Smooth muscle cell (in vitro differentiated cells): ENCODE measurements at regions not wholly inside any gene's neighbourhood (a gene's known extent, or its start where the extent isn't known, plus 50 kb on each side); places are given as distances from the start of the nearest gene placed in this dataset.
A peak's percentile ranks its signal among the peaks of the same experiment; 100 is the strongest.

ENCODE experiments used
- DNase-seq: peaks from one replicate; lab custom pipeline; 2025; ENCODE audit not compliant: unreplicated experiment; lab: John Stamatoyannopoulos, UW
- H2AFZ ChIP-seq: fragments of 200-600 bp; sonication (generic); 2 replicates; pipeline ENCODE4 v1.6.0; 2016; ENCODE audit warnings: antibody characterized with exemption, low read depth, mild to moderate bottlenecking
- H3F3A ChIP-seq: fragments of 200-600 bp; sonication (generic); 2 replicates; pipeline ENCODE4 v1.6.0; 2017; ENCODE audit warnings: antibody characterized with exemption, low read depth
- H3K27ac ChIP-seq: fragments of 200-600 bp; sonication (generic); 2 replicates; pipeline ENCODE4 v1.5.1; 2016; ENCODE audit warnings: low read depth, mild to moderate bottlenecking
- H3K27me3 ChIP-seq: fragments of 200-600 bp; sonication (generic); 2 replicates; pipeline ENCODE4 v1.6.1; 2016; ENCODE audit warnings: low read depth, mild to moderate bottlenecking
- H3K36me3 ChIP-seq: fragments of 200-600 bp; sonication (generic); 2 replicates; pipeline ENCODE4 v1.5.1; 2016; ENCODE audit warnings: low read depth
- H3K4me1 ChIP-seq: fragments of 200-600 bp; sonication (generic); 2 replicates; pipeline ENCODE4 v1.5.1; 2016; ENCODE audit warnings: low read depth
- H3K4me2 ChIP-seq: fragments of 200-600 bp; sonication (generic); 2 replicates; pipeline ENCODE4 v1.6.0; 2016; ENCODE audit warnings: mild to moderate bottlenecking
- H3K4me3 ChIP-seq: fragments of 200-600 bp; sonication (generic); 2 replicates; pipeline ENCODE4 v1.5.1; 2016; ENCODE audit warnings: mild to moderate bottlenecking
- H3K79me2 ChIP-seq: fragments of 200-600 bp; sonication (generic); 2 replicates; pipeline ENCODE4 v1.6.0; 2016; ENCODE audit warnings: low read depth, mild to moderate bottlenecking
- H3K9ac ChIP-seq: fragments of 200-600 bp; sonication (generic); 2 replicates; pipeline ENCODE4 v1.6.0; 2016; ENCODE audit warnings: low read depth
- H3K9me3 ChIP-seq: fragments of 200-600 bp; sonication (generic); replicated peaks from 2 replicates; pipeline ENCODE4 v1.5.1; 2016; ENCODE audit warnings: low read depth
- H4K20me1 ChIP-seq: fragments of 200-600 bp; sonication (generic); 2 replicates; pipeline ENCODE4 v1.6.0; 2016; ENCODE audit warnings: low read depth
- WGBS: methylation state at CpG from one replicate; pipeline ENCODE4 v1.1.7; 2016; ENCODE audit warnings: low lambda C conversion rate; 5-methylcytosine and 5-hydroxymethylcytosine counted together
- TF ChIP-seq, protein P1 (sequence below): fragments of 200-600 bp; sonication (generic); IDR thresholded peaks from 2 replicates; pipeline ENCODE4 v1.5.1; 2017; ENCODE audit warnings: borderline replicate concordance, mild to moderate bottlenecking, antibody characterized with exemption; ENCODE audit not compliant: insufficient read depth, poor library complexity, severe bottlenecking

GRCh38 chr12:46560874-46561273, 188.3 kb upstream of the SLC38A2 start:
- WGBS, result 89% methylated on average over 1 of the region's 1 CpG
- no peak for DNase-seq
- peak overlapping the region; percentile 95 for H3K27ac ChIP-seq

DNA sequence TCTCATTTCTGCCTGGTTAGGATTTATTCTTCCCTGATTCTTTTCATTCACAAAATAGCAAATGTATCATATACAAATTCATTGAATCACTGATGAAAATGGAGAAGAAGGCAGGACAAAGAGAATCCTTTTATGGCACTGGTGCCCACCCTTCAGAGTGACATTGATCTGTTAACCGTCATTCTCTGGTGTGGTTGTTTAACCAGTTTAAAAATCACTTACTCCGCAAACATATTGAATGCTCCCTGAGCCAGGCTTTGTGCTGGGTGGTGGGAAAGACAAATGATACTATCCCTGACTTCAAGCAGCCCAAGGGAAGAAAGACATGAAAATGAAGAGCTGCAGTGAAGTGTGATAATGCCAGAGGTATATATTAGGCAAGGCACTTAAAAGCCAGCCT, 187.5 kb upstream of the SLC38A2 start:
- peak overlapping the region; percentile 27 for H3K4me2 ChIP-seq

More at GRCh38 chr12:46560874-46561273, 188.3 kb upstream of the SLC38A2 start:
- Histone ChIP-seq H3K4me1 (peaks cover 17% of the 10 kb centered on the region), H3K27me3 (no peaks in the 10 kb centered on the region), H3K9ac (no peak overlapping the region), H3K79me2 (no peaks in the 10 kb centered on the region), H2AFZ (no peak overlapping the region), H4K20me1 (no peaks in the 10 kb centered on the region), H3F3A (peaks cover 7% of the 10 kb centered on the region), H3K9me3 (peaks cover 14% of the 10 kb centered on the region), H3K4me3 (no peak overlapping the region), H3K36me3 (peaks cover 6% of the 10 kb centered on the region), H3K4me2 (peak overlapping the region; percentile 27)
- TF ChIP-seq, protein P1, sequence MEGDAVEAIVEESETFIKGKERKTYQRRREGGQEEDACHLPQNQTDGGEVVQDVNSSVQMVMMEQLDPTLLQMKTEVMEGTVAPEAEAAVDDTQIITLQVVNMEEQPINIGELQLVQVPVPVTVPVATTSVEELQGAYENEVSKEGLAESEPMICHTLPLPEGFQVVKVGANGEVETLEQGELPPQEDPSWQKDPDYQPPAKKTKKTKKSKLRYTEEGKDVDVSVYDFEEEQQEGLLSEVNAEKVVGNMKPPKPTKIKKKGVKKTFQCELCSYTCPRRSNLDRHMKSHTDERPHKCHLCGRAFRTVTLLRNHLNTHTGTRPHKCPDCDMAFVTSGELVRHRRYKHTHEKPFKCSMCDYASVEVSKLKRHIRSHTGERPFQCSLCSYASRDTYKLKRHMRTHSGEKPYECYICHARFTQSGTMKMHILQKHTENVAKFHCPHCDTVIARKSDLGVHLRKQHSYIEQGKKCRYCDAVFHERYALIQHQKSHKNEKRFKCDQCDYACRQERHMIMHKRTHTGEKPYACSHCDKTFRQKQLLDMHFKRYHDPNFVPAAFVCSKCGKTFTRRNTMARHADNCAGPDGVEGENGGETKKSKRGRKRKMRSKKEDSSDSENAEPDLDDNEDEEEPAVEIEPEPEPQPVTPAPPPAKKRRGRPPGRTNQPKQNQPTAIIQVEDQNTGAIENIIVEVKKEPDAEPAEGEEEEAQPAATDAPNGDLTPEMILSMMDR, result no peak

GRCh38 chr12:46559311-46559710, 186.7 kb upstream of the SLC38A2 start:
- Histone ChIP-seq H3K9ac (no peak overlapping the region), H3K4me1 (peaks cover 23% of the 10 kb centered on the region), H3K4me2 (no peak overlapping the region), H3K79me2 (no peaks in the 10 kb centered on the region), H3K4me3 (no peak overlapping the region), H3F3A (peaks cover 11% of the 10 kb centered on the region), H3K9me3 (no peaks in the 10 kb centered on the region), H3K36me3 (no peaks in the 10 kb centered on the region), H3K27me3 (no peaks in the 10 kb centered on the region), H3K27ac (peak overlapping the region; percentile 95), H2AFZ (no peak overlapping the region), H4K20me1 (no peaks in the 10 kb centered on the region)
- TF ChIP-seq, protein P1, result no peak
- no peak for DNase-seq
- 67% methylated on average over 5 of the region's 5 CpGs for WGBS

More for the DNA sequence above, 187.5 kb upstream of the SLC38A2 start:
- 62% methylated on average over 2 of the region's 2 CpGs for WGBS
- Histone ChIP-seq H2AFZ (peak overlapping the region; percentile 45), H3K9me3 (peaks cover 6% of the 10 kb centered on the region), H3K79me2 (no peaks in the 10 kb centered on the region), H3K9ac (no peak overlapping the region), H3K4me1 (peaks cover 23% of the 10 kb centered on the region), H3F3A (peaks cover 11% of the 10 kb centered on the region), H3K27me3 (no peaks in the 10 kb centered on the region), H3K4me3 (no peak overlapping the region), H4K20me1 (no peaks in the 10 kb centered on the region), H3K27ac (peak overlapping the region; percentile 95), H3K36me3 (no peaks in the 10 kb centered on the region)
- TF ChIP-seq, protein P1, result no peak
- DNase-seq, result no peak

DNA sequence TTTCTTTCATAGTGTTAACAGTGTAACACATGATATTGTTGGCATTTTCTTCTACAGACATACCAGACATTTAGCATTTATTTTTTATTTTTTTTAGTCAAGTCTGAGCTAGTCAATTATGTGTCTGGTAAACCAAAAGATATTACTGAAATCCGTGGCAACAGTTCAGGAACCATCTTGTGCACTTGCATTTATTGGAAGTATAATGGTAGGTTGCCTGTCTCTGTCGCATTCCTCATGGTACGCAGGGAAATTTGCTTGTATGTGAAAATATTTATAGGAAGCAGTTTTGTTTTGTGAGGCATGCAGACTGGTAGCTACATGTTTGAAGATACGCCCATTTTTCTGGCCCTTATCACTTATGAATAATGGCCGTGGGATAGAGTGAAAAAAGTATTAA, 186.1 kb upstream of the SLC38A2 start:
- Histone ChIP-seq H3K27me3 (no peaks in the 10 kb centered on the region), H3K4me1 (peaks cover 23% of the 10 kb centered on the region)

More for the DNA sequence above, 186.1 kb upstream of the SLC38A2 start:
- Histone ChIP-seq H3K27ac (peak overlapping the region; percentile 95), H2AFZ (no peak overlapping the region), H3K36me3 (no peaks in the 10 kb centered on the region), H4K20me1 (no peaks in the 10 kb centered on the region), H3K9me3 (no peaks in the 10 kb centered on the region), H3K9ac (no peak overlapping the region), H3K4me2 (no peak overlapping the region), H3K79me2 (no peaks in the 10 kb centered on the region), H3F3A (peaks cover 11% of the 10 kb centered on the region), H3K4me3 (no peak overlapping the region)
- 79% methylated on average over 5 of the region's 5 CpGs for WGBS
- no peak for DNase-seq
- TF ChIP-seq, protein P1, result no peak
